H9 (cell line): ENCODE measurements at regions not wholly inside any gene's neighbourhood (a gene's known extent, or its start where the extent isn't known, plus 50 kb on each side); places are given as distances from the start of the nearest gene placed in this dataset. TPM values are rescaled to one million over a fixed set of nuclear protein-coding genes. Genes with fewer than 3 reads are reported as not detected.

Experiments used
- DNase-seq: peaks from one replicate; pipeline ENCODE4 v3.0.0-alpha.2; 2017
- H2AFZ ChIP-seq: one replicate; pipeline ENCODE4 v1.6.1; 2013; ENCODE audit warnings: mild to moderate bottlenecking, low read length, control low read depth, moderate library complexity
- H2AK5ac ChIP-seq: 2 replicates; pipeline ENCODE4 v1.6.1; 2013; ENCODE audit warnings: low read length, control low read depth, mixed read lengths; ENCODE audit not compliant: insufficient read length
- H2BK120ac ChIP-seq: one replicate; pipeline ENCODE4 v1.6.1; 2013; ENCODE audit warnings: low read depth, mild to moderate bottlenecking, low read length, control low read depth, inconsistent platforms; ENCODE audit not compliant: poor library complexity, severe bottlenecking
- H2BK12ac ChIP-seq: 2 replicates; pipeline ENCODE4 v1.6.1; 2013; ENCODE audit warnings: low read length, control low read depth, mixed read lengths, low read depth; ENCODE audit not compliant: insufficient read length
- H2BK15ac ChIP-seq: 2 replicates; pipeline ENCODE4 v1.6.1; 2013; ENCODE audit warnings: low read depth, low read length, control low read depth
- H2BK20ac ChIP-seq: one replicate; pipeline ENCODE4 v1.6.1; 2013; ENCODE audit warnings: low read depth, mild to moderate bottlenecking, low read length, control low read depth, inconsistent platforms; ENCODE audit not compliant: poor library complexity, severe bottlenecking
- H2BK5ac ChIP-seq: 2 replicates; pipeline ENCODE4 v1.6.1; 2013; ENCODE audit warnings: low read length, control low read depth, mixed read lengths; ENCODE audit not compliant: insufficient read length
- H3K14ac ChIP-seq: 2 replicates; pipeline ENCODE4 v1.6.1; 2013; ENCODE audit warnings: low read length, control low read depth; ENCODE audit not compliant: insufficient read depth
- H3K18ac ChIP-seq: 2 replicates; pipeline ENCODE4 v1.6.1; 2013; ENCODE audit warnings: low read depth, mild to moderate bottlenecking, mixed read lengths, low read length, control low read depth; ENCODE audit not compliant: insufficient read length
- H3K23ac ChIP-seq: 2 replicates; pipeline ENCODE4 v1.6.1; 2013; ENCODE audit warnings: low read length, control low read depth, mixed read lengths, low read depth; ENCODE audit not compliant: insufficient read length
- H3K23me2 ChIP-seq: 2 replicates; pipeline ENCODE4 v1.6.1; 2013; ENCODE audit warnings: low read depth, mild to moderate bottlenecking, mixed read lengths, low read length, control low read depth; ENCODE audit not compliant: insufficient read length, poor library complexity, severe bottlenecking
- H3K27ac ChIP-seq: 2 replicates; pipeline ENCODE4 v1.5.1; 2013; ENCODE audit warnings: low read length, control low read depth, mixed read lengths, low read depth; ENCODE audit not compliant: insufficient read length
- H3K27me3 ChIP-seq: 2 replicates; pipeline ENCODE4 v1.6.1; 2013; ENCODE audit warnings: low read length, control low read depth, inconsistent platforms; ENCODE audit not compliant: insufficient read depth
- H3K4ac ChIP-seq: 2 replicates; pipeline ENCODE4 v1.6.1; 2013; ENCODE audit warnings: low read depth, mild to moderate bottlenecking, control low read depth, inconsistent platforms, low read length, moderate library complexity
- H3K4me1 ChIP-seq: 2 replicates; pipeline ENCODE4 v1.6.1; 2013; ENCODE audit warnings: low read length, control low read depth, inconsistent platforms; ENCODE audit not compliant: insufficient read depth
- H3K4me2 ChIP-seq: 2 replicates; pipeline ENCODE4 v1.6.1; 2013; ENCODE audit warnings: low read length, control low read depth, mixed read lengths; ENCODE audit not compliant: insufficient read length, insufficient read depth
- H3K56ac ChIP-seq: 2 replicates; pipeline ENCODE4 v1.6.1; 2013; ENCODE audit warnings: low read depth, mild to moderate bottlenecking, mixed read lengths, low read length, control low read depth; ENCODE audit not compliant: insufficient read length
- H3K79me1 ChIP-seq: 2 replicates; pipeline ENCODE4 v1.6.1; 2013; ENCODE audit warnings: low read depth, mild to moderate bottlenecking, moderate library complexity, low read length, control low read depth, inconsistent platforms; ENCODE audit not compliant: insufficient read depth, poor library complexity, severe bottlenecking
- H3K79me2 ChIP-seq: 2 replicates; pipeline ENCODE4 v1.6.1; 2013; ENCODE audit warnings: low read length, control low read depth, inconsistent platforms; ENCODE audit not compliant: insufficient read depth
- H3K9ac ChIP-seq: 2 replicates; pipeline ENCODE4 v1.6.1; 2013; ENCODE audit warnings: low read length, control low read depth, mixed read lengths; ENCODE audit not compliant: insufficient read length; ENCODE audit errors: extremely low read depth
- H3K9me3 ChIP-seq: one replicate; pipeline ENCODE4 v1.6.1; 2013; ENCODE audit warnings: low read depth, low read length, inconsistent platforms; ENCODE audit not compliant: control insufficient read depth
- H3T11ph ChIP-seq: one replicate; pipeline ENCODE4 v1.6.1; 2013; ENCODE audit warnings: mild to moderate bottlenecking, low read length, control low read depth, inconsistent platforms
- H4K20me1 ChIP-seq: one replicate; pipeline ENCODE4 v1.6.1; 2013; ENCODE audit not compliant: control insufficient read depth, insufficient read length, insufficient read depth
- H4K5ac ChIP-seq: 2 replicates; pipeline ENCODE4 v1.6.1; 2013; ENCODE audit warnings: low read depth, mild to moderate bottlenecking, mixed read lengths, low read length, control low read depth; ENCODE audit not compliant: insufficient read length
- H4K8ac ChIP-seq: replicated peaks from 2 replicates; pipeline ENCODE4 v1.6.1; 2013; ENCODE audit warnings: low read length, control low read depth, mixed read lengths, low read depth; ENCODE audit not compliant: insufficient read length
- H4K91ac ChIP-seq: 2 replicates; pipeline ENCODE4 v1.6.1; 2013; ENCODE audit warnings: low read depth, mild to moderate bottlenecking, moderate library complexity, mixed read lengths, low read length, control low read depth; ENCODE audit not compliant: insufficient read length
- H3K27ac Mint-ChIP-seq, 3 experiments: 2 replicates in 2 of 3; 3 replicates in 1 of 3; pipeline ENCODE4 v1.8.0; 2020 to 2021; ENCODE audit warnings: mixed read lengths in 3 of 3, mild to moderate bottlenecking in 1 of 3, moderate library complexity in 1 of 3
- H3K27me3 Mint-ChIP-seq: 2 replicates; pipeline ENCODE4 v1.8.0; 2021; ENCODE audit warnings: low read depth, mild to moderate bottlenecking, moderate library complexity, mixed read lengths
- H3K36me3 Mint-ChIP-seq, 3 experiments: 2 replicates in 2 of 3; 3 replicates in 1 of 3; pipeline ENCODE4 v1.8.0; 2020 to 2021; ENCODE audit warnings: low read depth in 3 of 3, mixed read lengths in 3 of 3; ENCODE audit not compliant: insufficient read depth in 1 of 3
- H3K4me1 Mint-ChIP-seq, 2 experiments: 2 replicates each; pipeline ENCODE4 v1.8.0; 2020; ENCODE audit warnings: mixed read lengths in 2 of 2
- H3K4me3 Mint-ChIP-seq, 2 experiments: 2 replicates in 1 of 2; 3 replicates in 1 of 2; pipeline ENCODE4 v1.8.0; 2020 to 2021; ENCODE audit warnings: mild to moderate bottlenecking in 2 of 2, mixed read lengths in 2 of 2, moderate library complexity in 1 of 2
- H3K9me3 Mint-ChIP-seq, 2 experiments: 2 replicates in 1 of 2; 3 replicates in 1 of 2; pipeline ENCODE4 v1.8.0; 2020; ENCODE audit warnings: mild to moderate bottlenecking in 2 of 2, mixed read lengths in 2 of 2, moderate library complexity in 1 of 2
- WGBS: extraction: QIAGEN DNeasy Blood & Tissue Kit; methylation state at CpG from one replicate; pipeline ENCODE4 v1.1.7; 2013; ENCODE audit warnings: missing lambda C conversion rate, low lambda C conversion rate, mixed read lengths; ENCODE audit not compliant: insufficient read length; ENCODE audit errors: extremely low coverage; 5-methylcytosine and 5-hydroxymethylcytosine counted together
- microRNA-seq: library from miRNA; unstranded; fragments of <30 nt; microRNA quantifications from one replicate; pipeline ENCODE4, GENCODE V29; 2020; ENCODE audit warnings: borderline microRNAs expressed
- TF ChIP-seq, protein P1 (sequence below): fragments of 200-600 bp; sonication (generic); conservative IDR thresholded peaks from 3 replicates; pipeline ENCODE4 v1.8.0; 2021; ENCODE audit warnings: antibody characterized with exemption, mild to moderate bottlenecking

DNA sequence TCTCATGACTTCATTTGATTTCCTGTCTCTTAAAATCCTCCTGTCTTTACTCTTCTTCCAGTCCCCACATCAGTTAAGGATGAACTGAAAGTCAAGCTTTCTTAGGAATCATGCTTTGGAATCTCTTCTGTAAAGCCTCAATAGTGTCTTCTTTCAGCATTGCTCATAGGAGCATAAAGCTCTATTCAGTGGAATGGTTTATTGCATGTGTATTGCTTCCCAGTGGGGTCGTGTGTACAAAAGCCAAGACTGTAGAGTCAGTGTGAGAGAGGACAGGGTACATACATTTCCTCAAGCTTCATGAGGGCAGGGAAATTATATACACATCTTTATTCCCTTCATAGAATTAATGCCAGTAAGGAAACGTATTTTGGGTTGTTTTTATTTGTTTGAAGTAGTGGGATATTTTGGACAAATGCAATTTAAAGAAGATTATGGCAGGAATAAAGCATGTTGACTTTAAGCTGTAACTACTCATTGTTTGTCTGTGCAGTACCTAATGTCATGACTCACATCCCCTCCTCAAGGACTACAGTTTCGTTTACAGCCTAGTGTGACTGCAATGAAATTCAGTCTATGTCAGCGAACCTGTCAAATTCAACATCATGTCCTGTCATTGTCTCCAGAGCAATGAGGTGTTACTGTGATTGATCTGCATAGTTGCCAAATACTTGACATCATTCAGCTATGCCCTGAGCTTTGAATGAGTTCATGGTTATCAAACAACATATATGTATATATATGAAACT is 2164.2 kb downstream of the NCAM2 start:
- H3K14ac ChIP-seq, result no peak overlapping the region
- H3K79me2 ChIP-seq, result no peaks in the 10 kb centered on the region
- Mint-ChIP-seq H3K9me3 (no peaks in the 10 kb centered on the region; a peak in 1 of 5 replicates), H3K36me3 (no peaks in the 10 kb centered on the region), H3K4me3 (no peak overlapping the region), H3K27ac (0 out of 7 replicates have a peak overlapping the region, but pooled peaks of 1 of the 3 experiments have one; percentile 11), H3K4me1 (peaks cover 3 to 5% of the 10 kb centered on the region in 2 experiments; a peak in 3 of 4 replicates), H3K27me3 (no peaks in the 10 kb centered on the region)
- no peak overlapping the region for H3K23ac ChIP-seq
- no peaks in the 10 kb centered on the region for H4K20me1 ChIP-seq
- no peak overlapping the region for H2AFZ ChIP-seq
- H3K56ac ChIP-seq, result no peak overlapping the region
- no peak overlapping the region for H4K5ac ChIP-seq
- no peak overlapping the region for H2AK5ac ChIP-seq
- no peaks in the 10 kb centered on the region for H3K79me1 ChIP-seq
- no peaks in the 10 kb centered on the region for H3K23me2 ChIP-seq
- no peak overlapping the region for H3K9ac ChIP-seq
- no peak overlapping the region for H2BK15ac ChIP-seq
- H2BK120ac ChIP-seq, result no peak overlapping the region
- no peak for DNase-seq
- H3K9me3 ChIP-seq, result no peaks in the 10 kb centered on the region
- H2BK5ac ChIP-seq, result no peak overlapping the region
- no peak overlapping the region for H3K4me2 ChIP-seq
- H2BK12ac ChIP-seq, result no peak overlapping the region
- H3K27me3 ChIP-seq, result no peaks in the 10 kb centered on the region
- H4K91ac ChIP-seq, result no peak overlapping the region
- H3T11ph ChIP-seq, result no peak overlapping the region
- H4K8ac ChIP-seq, result no peak overlapping the region
- WGBS, result 100% methylated on average over 1 of the region's 4 CpGs
- H3K18ac ChIP-seq, result no peak overlapping the region
- H2BK20ac ChIP-seq, result no peak overlapping the region
- no peaks in the 10 kb centered on the region for H3K4me1 ChIP-seq
- H3K27ac ChIP-seq, result no peak overlapping the region
- H3K4ac ChIP-seq, result no peak overlapping the region
- TF ChIP-seq, protein P1, sequence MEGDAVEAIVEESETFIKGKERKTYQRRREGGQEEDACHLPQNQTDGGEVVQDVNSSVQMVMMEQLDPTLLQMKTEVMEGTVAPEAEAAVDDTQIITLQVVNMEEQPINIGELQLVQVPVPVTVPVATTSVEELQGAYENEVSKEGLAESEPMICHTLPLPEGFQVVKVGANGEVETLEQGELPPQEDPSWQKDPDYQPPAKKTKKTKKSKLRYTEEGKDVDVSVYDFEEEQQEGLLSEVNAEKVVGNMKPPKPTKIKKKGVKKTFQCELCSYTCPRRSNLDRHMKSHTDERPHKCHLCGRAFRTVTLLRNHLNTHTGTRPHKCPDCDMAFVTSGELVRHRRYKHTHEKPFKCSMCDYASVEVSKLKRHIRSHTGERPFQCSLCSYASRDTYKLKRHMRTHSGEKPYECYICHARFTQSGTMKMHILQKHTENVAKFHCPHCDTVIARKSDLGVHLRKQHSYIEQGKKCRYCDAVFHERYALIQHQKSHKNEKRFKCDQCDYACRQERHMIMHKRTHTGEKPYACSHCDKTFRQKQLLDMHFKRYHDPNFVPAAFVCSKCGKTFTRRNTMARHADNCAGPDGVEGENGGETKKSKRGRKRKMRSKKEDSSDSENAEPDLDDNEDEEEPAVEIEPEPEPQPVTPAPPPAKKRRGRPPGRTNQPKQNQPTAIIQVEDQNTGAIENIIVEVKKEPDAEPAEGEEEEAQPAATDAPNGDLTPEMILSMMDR, result no peak

Small RNA genes lying in the stretch of these regions (microRNA-seq; reads per million reads assigned to microRNA genes)
- gene MIR6130, result not detected
